ENCODE measurements at regions not wholly inside any gene's neighbourhood (a gene's known extent, or its start where the extent isn't known, plus 50 kb on each side); places are given as distances from the start of the nearest gene placed in this dataset.

DNA sequence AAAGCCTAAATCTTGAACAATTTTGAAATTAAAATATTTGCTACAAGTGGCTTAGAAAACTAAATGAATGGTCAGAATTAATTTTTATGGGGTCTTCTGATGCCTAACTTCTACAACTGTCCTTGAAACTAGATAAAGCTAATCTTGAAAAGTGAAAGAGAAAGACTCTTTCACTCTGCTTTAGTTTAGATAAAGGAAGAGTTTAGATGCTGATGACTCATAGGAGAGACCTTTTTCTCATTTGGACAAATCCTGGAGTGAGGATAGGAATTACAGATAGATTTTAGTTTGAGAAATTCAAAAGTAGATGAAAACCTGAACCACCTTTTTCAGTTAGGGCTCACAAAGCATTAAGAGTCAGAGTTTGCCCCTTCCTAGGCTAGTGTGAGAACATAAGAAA lies 342.3 kb upstream of the GRID2 start:
- TF ChIP-seq, protein P1, sequence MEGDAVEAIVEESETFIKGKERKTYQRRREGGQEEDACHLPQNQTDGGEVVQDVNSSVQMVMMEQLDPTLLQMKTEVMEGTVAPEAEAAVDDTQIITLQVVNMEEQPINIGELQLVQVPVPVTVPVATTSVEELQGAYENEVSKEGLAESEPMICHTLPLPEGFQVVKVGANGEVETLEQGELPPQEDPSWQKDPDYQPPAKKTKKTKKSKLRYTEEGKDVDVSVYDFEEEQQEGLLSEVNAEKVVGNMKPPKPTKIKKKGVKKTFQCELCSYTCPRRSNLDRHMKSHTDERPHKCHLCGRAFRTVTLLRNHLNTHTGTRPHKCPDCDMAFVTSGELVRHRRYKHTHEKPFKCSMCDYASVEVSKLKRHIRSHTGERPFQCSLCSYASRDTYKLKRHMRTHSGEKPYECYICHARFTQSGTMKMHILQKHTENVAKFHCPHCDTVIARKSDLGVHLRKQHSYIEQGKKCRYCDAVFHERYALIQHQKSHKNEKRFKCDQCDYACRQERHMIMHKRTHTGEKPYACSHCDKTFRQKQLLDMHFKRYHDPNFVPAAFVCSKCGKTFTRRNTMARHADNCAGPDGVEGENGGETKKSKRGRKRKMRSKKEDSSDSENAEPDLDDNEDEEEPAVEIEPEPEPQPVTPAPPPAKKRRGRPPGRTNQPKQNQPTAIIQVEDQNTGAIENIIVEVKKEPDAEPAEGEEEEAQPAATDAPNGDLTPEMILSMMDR (conservative IDR thresholded peaks at IDR 0.05): no peak
- no peak for TF ChIP-seq ZFX (IDR thresholded peaks at IDR 0.05)
